ENCODE measurements at regions not wholly inside any gene's neighbourhood (a gene's known extent, or its start where the extent isn't known, plus 50 kb on each side); places are given as distances from the start of the nearest gene placed in this dataset.

DNA sequence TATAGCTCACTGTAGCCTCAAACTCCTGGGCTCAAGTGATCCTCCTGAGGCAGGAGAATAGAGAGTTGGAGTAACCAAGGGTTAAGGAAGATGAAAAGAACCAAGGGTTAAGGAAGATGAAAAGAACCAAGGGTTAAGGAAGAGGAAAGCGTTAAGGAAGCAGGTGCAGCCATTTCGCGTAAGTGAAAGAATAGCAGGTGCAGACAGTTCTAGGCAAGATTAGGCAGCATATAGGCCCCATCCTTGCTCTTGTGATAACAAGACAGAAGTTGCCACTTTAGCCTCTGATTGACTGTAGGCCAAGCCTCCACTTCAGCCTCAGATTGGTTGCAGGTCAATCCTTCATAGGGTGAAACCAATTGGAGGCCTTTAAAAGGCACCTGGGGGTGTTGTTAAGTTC, 677.4 kb downstream of the PDCD6IP start:
- intact Hi-C loops (cut with micrococcal nuclease; ENCODE audit: unreplicated experiment) = no loop called here
- Histone ChIP-seq H3K36me3 (ENCODE audit: low read depth) (no peaks in the 10 kb centered on the region), H3K4me3 (no peak overlapping the region), H4K20me1 (ENCODE audit: insufficient read depth) (no peaks in the 10 kb centered on the region), H3K9me3 (ENCODE audit: insufficient read depth, low read depth) (no peaks in the 10 kb centered on the region), H2AFZ (no peak overlapping the region), H3K9me2 (ENCODE audit: insufficient read depth) (no peaks in the 10 kb centered on the region), H3K4me2 (no peak overlapping the region), H3K4me1 (replicated peaks; ENCODE audit: insufficient read depth) (no peaks in the 10 kb centered on the region), H3K27me3 (ENCODE audit: insufficient read depth, low read depth) (no peaks in the 10 kb centered on the region), H3K27ac (no peak overlapping the region), H3K79me2 (ENCODE audit: low read depth) (no peaks in the 10 kb centered on the region), H3F3A (ENCODE audit: insufficient read depth, low read depth) (no peaks in the 10 kb centered on the region)
- DNase-seq = no peak
- BruUV-seq (replicated peaks) = no TSS peak
- TF ChIP-seq, protein P1, sequence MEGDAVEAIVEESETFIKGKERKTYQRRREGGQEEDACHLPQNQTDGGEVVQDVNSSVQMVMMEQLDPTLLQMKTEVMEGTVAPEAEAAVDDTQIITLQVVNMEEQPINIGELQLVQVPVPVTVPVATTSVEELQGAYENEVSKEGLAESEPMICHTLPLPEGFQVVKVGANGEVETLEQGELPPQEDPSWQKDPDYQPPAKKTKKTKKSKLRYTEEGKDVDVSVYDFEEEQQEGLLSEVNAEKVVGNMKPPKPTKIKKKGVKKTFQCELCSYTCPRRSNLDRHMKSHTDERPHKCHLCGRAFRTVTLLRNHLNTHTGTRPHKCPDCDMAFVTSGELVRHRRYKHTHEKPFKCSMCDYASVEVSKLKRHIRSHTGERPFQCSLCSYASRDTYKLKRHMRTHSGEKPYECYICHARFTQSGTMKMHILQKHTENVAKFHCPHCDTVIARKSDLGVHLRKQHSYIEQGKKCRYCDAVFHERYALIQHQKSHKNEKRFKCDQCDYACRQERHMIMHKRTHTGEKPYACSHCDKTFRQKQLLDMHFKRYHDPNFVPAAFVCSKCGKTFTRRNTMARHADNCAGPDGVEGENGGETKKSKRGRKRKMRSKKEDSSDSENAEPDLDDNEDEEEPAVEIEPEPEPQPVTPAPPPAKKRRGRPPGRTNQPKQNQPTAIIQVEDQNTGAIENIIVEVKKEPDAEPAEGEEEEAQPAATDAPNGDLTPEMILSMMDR (conservative IDR thresholded peaks at IDR 0.05) = no peak
- no peak for TF ChIP-seq EZH2 (IDR thresholded peaks at IDR 0.05; ENCODE audit: low read depth)
- CTCF ChIA-PET = no interaction called here
- POLR2A ChIA-PET (ENCODE audit: unreplicated experiment) = no interaction called here

DNA sequence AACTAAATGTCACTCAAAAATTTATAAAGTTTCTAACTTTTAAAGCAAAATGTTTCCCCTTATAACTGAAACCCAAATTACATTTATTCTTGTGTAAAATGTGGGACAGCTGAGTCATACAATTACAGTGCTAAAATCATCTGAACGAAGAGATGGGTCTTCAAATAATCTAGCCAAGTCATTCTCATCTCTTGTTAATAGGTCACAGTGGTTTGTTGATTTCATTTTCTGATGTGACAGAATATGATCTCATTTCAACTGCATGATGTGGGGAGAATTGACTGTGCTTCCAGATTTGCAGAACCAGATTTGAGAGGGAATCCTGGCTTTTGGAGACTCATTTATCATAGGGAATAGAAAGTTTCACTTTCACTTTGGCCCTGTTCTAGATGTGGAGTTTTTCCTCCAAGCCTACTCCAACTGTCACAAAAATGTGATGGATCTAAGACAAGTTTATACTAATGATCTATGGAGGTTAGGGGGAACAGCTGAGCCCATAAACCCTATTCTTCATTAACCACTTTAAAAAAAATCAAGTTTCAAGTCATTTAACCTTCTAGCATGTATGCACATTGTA, 685.0 kb downstream of the PDCD6IP start:
- ChIA-PET POLR2A (ENCODE audit: unreplicated experiment) (no interaction called here), CTCF (no interaction called here)
- H3K36me3 ChIP-seq (ENCODE audit: low read depth) = no peaks in the 10 kb centered on the region
- H2AFZ ChIP-seq = no peak overlapping the region
- H3K9me2 ChIP-seq (ENCODE audit: insufficient read depth) = no peaks in the 10 kb centered on the region
- H3K4me1 ChIP-seq (replicated peaks; ENCODE audit: insufficient read depth) = no peaks in the 10 kb centered on the region
- no peak overlapping the region for H3K4me3 ChIP-seq
- H3K27me3 ChIP-seq (ENCODE audit: insufficient read depth, low read depth) = no peaks in the 10 kb centered on the region
- H4K20me1 ChIP-seq (ENCODE audit: insufficient read depth) = no peaks in the 10 kb centered on the region
- no peak overlapping the region for H3K27ac ChIP-seq
- no peak for DNase-seq
- no TSS peak for BruUV-seq (replicated peaks)
- H3K79me2 ChIP-seq (ENCODE audit: low read depth) = no peaks in the 10 kb centered on the region
- TF ChIP-seq, protein P1 (conservative IDR thresholded peaks at IDR 0.05) = no peak
- no peak for TF ChIP-seq EZH2 (IDR thresholded peaks at IDR 0.05; ENCODE audit: low read depth)
- no peaks in the 10 kb centered on the region for H3K9me3 ChIP-seq (ENCODE audit: insufficient read depth, low read depth)
- H3F3A ChIP-seq (ENCODE audit: insufficient read depth, low read depth) = no peaks in the 10 kb centered on the region
- no peak overlapping the region for H3K4me2 ChIP-seq
- intact Hi-C loops (cut with micrococcal nuclease; ENCODE audit: unreplicated experiment) = no loop called here

DNA sequence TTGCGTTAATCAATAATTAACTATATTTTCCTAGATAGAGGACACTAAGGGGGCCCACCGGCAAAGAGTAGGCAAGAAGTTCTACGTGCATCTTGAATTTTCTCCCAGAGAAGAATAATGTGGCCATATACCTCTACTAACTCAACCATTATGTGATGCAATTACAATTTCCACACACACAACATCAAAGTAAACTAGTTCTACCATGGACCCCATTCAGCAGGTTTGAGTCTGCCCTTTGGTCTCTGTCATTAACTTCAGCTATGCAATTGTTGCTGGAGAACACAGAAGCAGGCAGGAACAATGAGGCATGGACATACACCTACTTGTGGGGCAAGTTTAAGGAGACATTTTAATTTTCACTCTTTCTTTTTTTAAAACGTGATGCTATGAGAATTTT, 705.9 kb downstream of the PDCD6IP start:
- Histone ChIP-seq H3K4me1 (replicated peaks; ENCODE audit: insufficient read depth) (no peaks in the 10 kb centered on the region), H4K20me1 (ENCODE audit: insufficient read depth) (no peaks in the 10 kb centered on the region), H3K79me2 (ENCODE audit: low read depth) (no peaks in the 10 kb centered on the region), H2AFZ (no peak overlapping the region), H3K4me2 (no peak overlapping the region), H3K9me3 (ENCODE audit: insufficient read depth, low read depth) (no peaks in the 10 kb centered on the region), H3K4me3 (no peak overlapping the region), H3F3A (ENCODE audit: insufficient read depth, low read depth) (no peaks in the 10 kb centered on the region), H3K27me3 (ENCODE audit: insufficient read depth, low read depth) (no peaks in the 10 kb centered on the region), H3K27ac (no peak overlapping the region), H3K36me3 (ENCODE audit: low read depth) (no peaks in the 10 kb centered on the region), H3K9me2 (ENCODE audit: insufficient read depth) (no peaks in the 10 kb centered on the region)
- intact Hi-C loops (cut with micrococcal nuclease; ENCODE audit: unreplicated experiment) = no loop called here
- DNase-seq = no peak
- BruUV-seq (replicated peaks) = no TSS peak
- CTCF ChIA-PET = no interaction called here
- POLR2A ChIA-PET (ENCODE audit: unreplicated experiment) = no interaction called here
- TF ChIP-seq EZH2 (IDR thresholded peaks at IDR 0.05; ENCODE audit: low read depth) = no peak
- TF ChIP-seq, protein P1 (conservative IDR thresholded peaks at IDR 0.05) = no peak
